ENCODE measurements at regions not wholly inside any gene's neighbourhood (a gene's known extent, or its start where the extent isn't known, plus 50 kb on each side); places are given as distances from the start of the nearest gene placed in this dataset.

GRCh38 chr4:133741766-133742165 lies 459.8 kb downstream of the PABPC4L start:
- Histone ChIP-seq H3K9me3 (peaks cover 0 to 15% of the 10 kb centered on the region in 2 donors), H3K27me3 (no peaks in the 10 kb centered on the region), H3K4me1 (no peaks in the 10 kb centered on the region), H3K4me3 (no peak overlapping the region), H3K27ac (no peak overlapping the region), H3K36me3 (no peaks in the 10 kb centered on the region)
- DNase-seq (no peak), ATAC-seq (no peak)
- TF ChIP-seq CTCF (IDR thresholded peaks at IDR 0.05), result no peak
- intact Hi-C loops (cut with DNase I), result no loop called here

- no peaks in the 10 kb centered on the region for H3K4me1 ChIP-seq
- H3K36me3 ChIP-seq, result no peaks in the 10 kb centered on the region
- intact Hi-C loops (cut with DNase I), result no loop called here
- H3K9me3 ChIP-seq, result no peaks in the 10 kb centered on the region
- H3K27me3 ChIP-seq, result no peaks in the 10 kb centered on the region
- no peak overlapping the region for H3K27ac ChIP-seq
- no peak overlapping the region for H3K4me3 ChIP-seq
- DNase-seq (no peak), ATAC-seq (no peak)
- TF ChIP-seq CTCF (IDR thresholded peaks at IDR 0.05), result no peak
Measured at GRCh38 chr4:133720001-133720400, 481.6 kb downstream of the PABPC4L start.

- Histone ChIP-seq H3K9me3 (no peaks in the 10 kb centered on the region), H3K27ac (no peak overlapping the region), H3K36me3 (no peaks in the 10 kb centered on the region), H3K4me1 (no peaks in the 10 kb centered on the region), H3K4me3 (no peak overlapping the region), H3K27me3 (no peaks in the 10 kb centered on the region)
- intact Hi-C loops (cut with DNase I), result no loop called here
- ATAC-seq (no peak), DNase-seq (no peak)
- TF ChIP-seq CTCF (IDR thresholded peaks at IDR 0.05), result no peak
Measured at GRCh38 chr4:133719098-133719497, 482.5 kb downstream of the PABPC4L start.

GRCh38 chr4:133714211-133714610 lies 487.4 kb downstream of the PABPC4L start:
- DNase-seq, result peak in 2 of 4 donors; percentile 68 to 71

GRCh38 chr4:133713340-133713739 lies 488.2 kb downstream of the PABPC4L start:
- no peak for DNase-seq
- intact Hi-C loops (cut with DNase I), result no loop called here
- H3K4me1 ChIP-seq, result no peaks in the 10 kb centered on the region
- H3K9me3 ChIP-seq, result peaks cover 0 to 5% of the 10 kb centered on the region in 2 donors
- no peak overlapping the region for H3K27ac ChIP-seq
- no peak for ATAC-seq
- TF ChIP-seq CTCF (IDR thresholded peaks at IDR 0.05), result no peak
- no peaks in the 10 kb centered on the region for H3K27me3 ChIP-seq
- H3K4me3 ChIP-seq, result no peak overlapping the region
- no peaks in the 10 kb centered on the region for H3K36me3 ChIP-seq

More at GRCh38 chr4:133714211-133714610, 487.4 kb downstream of the PABPC4L start:
- H3K27ac ChIP-seq, result no peak overlapping the region
- H3K9me3 ChIP-seq, result no peaks in the 10 kb centered on the region
- H3K36me3 ChIP-seq, result no peaks in the 10 kb centered on the region
- no peak for ATAC-seq
- TF ChIP-seq CTCF (IDR thresholded peaks at IDR 0.05), result no peak
- H3K27me3 ChIP-seq, result no peaks in the 10 kb centered on the region
- H3K4me1 ChIP-seq, result no peaks in the 10 kb centered on the region
- H3K4me3 ChIP-seq, result no peak overlapping the region
- intact Hi-C loops (cut with DNase I), result no loop called here
